MCF 10A (cell line): ENCODE measurements at regions not wholly inside any gene's neighbourhood (a gene's known extent, or its start where the extent isn't known, plus 50 kb on each side); places are given as distances from the start of the nearest gene placed in this dataset.

ENCODE experiments used
- BruUV-seq: library from RNA; stranded (reverse); fragments of 400-500 nt; replicated peaks from 2 replicates; lab custom pipeline; 2021; lab: Mats Ljungman, UMichigan
- CTCF ChIA-PET: fragments of 300-600 bp; sonication (Branson Sonifier 250); formaldehyde crosslinking; extraction: SDS; loops from one replicate; lab custom pipeline; 2021; ENCODE audit warnings: antibody characterized with exemption, inconsistent platforms; lab: Yijun Ruan, JAX
- POLR2A ChIA-PET: fragments of 300-600, 350-650 bp; sonication (Branson Sonifier 250); formaldehyde crosslinking; extraction: SDS; loops from one replicate; lab custom pipeline; 2020; ENCODE audit warnings: antibody characterized with exemption, inconsistent platforms; lab: Yijun Ruan, JAX
- DNase-seq: peaks from one replicate; pipeline ENCODE4 v3.0.0-alpha.2; 2018; ENCODE audit not compliant: unreplicated experiment
- H3K27ac Mint-ChIP-seq: one replicate; pipeline ENCODE4 v1.8.0; 2022; ENCODE audit warnings: mild to moderate bottlenecking, low read depth, mixed read lengths; ENCODE audit not compliant: unreplicated experiment
- H3K27me3 Mint-ChIP-seq: one replicate; pipeline ENCODE4 v1.8.0; 2022; ENCODE audit warnings: mixed read lengths; ENCODE audit not compliant: insufficient read depth, unreplicated experiment
- H3K36me3 Mint-ChIP-seq: one replicate; pipeline ENCODE4 v1.8.0; 2022; ENCODE audit warnings: mild to moderate bottlenecking, moderate library complexity, mixed read lengths; ENCODE audit not compliant: insufficient read depth, unreplicated experiment
- H3K4me1 Mint-ChIP-seq: one replicate; pipeline ENCODE4 v1.8.0; 2022; ENCODE audit warnings: mixed read lengths; ENCODE audit not compliant: insufficient read depth, unreplicated experiment
- H3K4me3 Mint-ChIP-seq: one replicate; pipeline ENCODE4 v1.8.0; 2022; ENCODE audit warnings: mild to moderate bottlenecking, moderate library complexity, mixed read lengths; ENCODE audit not compliant: unreplicated experiment
- H3K9me3 Mint-ChIP-seq: one replicate; pipeline ENCODE4 v1.8.0; 2022; ENCODE audit warnings: mixed read lengths; ENCODE audit not compliant: unreplicated experiment
- intact Hi-C: fragments of 100-400 bp; cut with micrococcal nuclease; formaldehyde crosslinking; loops from 2 replicates; pipeline ENCODE4 v1.14.1; 2022
- TF ChIP-seq, protein P1 (sequence below): fragments of 200-600 bp; IDR thresholded peaks from one replicate; pipeline ENCODE4 v1.8.0; 2022; ENCODE audit warnings: antibody characterized with exemption, mild to moderate bottlenecking; ENCODE audit not compliant: unreplicated experiment

DNA sequence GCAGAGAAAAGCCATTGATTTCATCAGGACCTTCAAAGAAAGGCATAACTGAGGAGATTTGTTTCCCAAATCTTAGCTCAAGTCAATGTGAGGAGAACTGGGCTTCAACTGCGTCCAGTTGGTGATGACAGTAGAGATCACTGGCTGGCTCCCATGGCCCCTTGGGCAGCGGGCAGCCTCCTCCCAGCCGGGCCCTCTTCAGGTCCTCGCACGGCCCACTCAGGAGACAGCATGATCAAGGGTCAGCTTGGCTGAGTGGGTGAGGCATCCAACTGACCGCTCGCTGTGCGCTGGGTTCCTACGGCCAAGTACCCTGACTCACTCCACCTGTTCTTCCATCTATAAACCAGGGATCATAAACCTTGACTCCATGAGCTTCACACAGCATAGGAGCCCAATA lies 274.0 kb downstream of the NSG2 start:
- TF ChIP-seq, protein P1, sequence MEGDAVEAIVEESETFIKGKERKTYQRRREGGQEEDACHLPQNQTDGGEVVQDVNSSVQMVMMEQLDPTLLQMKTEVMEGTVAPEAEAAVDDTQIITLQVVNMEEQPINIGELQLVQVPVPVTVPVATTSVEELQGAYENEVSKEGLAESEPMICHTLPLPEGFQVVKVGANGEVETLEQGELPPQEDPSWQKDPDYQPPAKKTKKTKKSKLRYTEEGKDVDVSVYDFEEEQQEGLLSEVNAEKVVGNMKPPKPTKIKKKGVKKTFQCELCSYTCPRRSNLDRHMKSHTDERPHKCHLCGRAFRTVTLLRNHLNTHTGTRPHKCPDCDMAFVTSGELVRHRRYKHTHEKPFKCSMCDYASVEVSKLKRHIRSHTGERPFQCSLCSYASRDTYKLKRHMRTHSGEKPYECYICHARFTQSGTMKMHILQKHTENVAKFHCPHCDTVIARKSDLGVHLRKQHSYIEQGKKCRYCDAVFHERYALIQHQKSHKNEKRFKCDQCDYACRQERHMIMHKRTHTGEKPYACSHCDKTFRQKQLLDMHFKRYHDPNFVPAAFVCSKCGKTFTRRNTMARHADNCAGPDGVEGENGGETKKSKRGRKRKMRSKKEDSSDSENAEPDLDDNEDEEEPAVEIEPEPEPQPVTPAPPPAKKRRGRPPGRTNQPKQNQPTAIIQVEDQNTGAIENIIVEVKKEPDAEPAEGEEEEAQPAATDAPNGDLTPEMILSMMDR = no peak
- Mint-ChIP-seq H3K36me3 (no peaks in the 10 kb centered on the region), H3K27me3 (peaks cover 77% of the 10 kb centered on the region), H3K4me3 (no peak overlapping the region), H3K27ac (no peak overlapping the region), H3K4me1 (peaks cover 7% of the 10 kb centered on the region), H3K9me3 (no peaks in the 10 kb centered on the region)
- CTCF ChIA-PET = interaction anchor here (0.7 to 20.8 kb wide), 8 partner anchors 10 to 670 kb away, joined by 3 to 588 read pairs (median 3); partner anchors contain the start of gene NSG2
- intact Hi-C loops = no loop called here
- no TSS peak for BruUV-seq
- no peak for DNase-seq
- POLR2A ChIA-PET = interaction anchor here (0.7 to 1.4 kb wide), 2 partner anchors 274 to 332 kb away, joined by 3 to 4 read pairs; partner anchors contain the start of gene NSG2

DNA sequence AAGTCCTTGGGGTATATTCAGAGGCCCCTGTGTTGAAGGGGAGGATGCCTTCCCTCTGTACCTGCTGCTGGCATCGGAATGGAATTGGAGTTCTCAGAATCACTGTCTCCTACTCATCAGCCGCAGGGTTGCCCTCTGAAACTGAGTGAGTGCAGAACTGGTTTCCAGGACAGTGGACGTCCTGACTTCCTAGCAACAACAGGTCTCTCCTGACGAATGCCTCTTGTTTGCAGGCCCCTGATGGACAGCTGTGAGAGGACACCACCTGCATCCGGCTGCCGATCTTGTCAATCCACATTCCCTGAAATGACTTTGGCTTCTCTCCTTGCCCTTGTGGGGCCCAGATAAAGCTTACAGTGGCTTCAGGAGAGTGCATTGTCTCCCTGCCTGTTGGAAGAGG lies 274.5 kb downstream of the NSG2 start:
- POLR2A ChIA-PET = interaction anchor here (0.7 to 1.4 kb wide), 2 partner anchors 275 to 331 kb away, joined by 3 to 4 read pairs; partner anchors contain the start of gene NSG2
- no TSS peak for BruUV-seq
- TF ChIP-seq, protein P1 = no peak
- Mint-ChIP-seq H3K27ac (no peak overlapping the region), H3K4me3 (no peak overlapping the region), H3K9me3 (no peaks in the 10 kb centered on the region), H3K4me1 (peaks cover 10% of the 10 kb centered on the region), H3K27me3 (peaks cover 77% of the 10 kb centered on the region), H3K36me3 (no peaks in the 10 kb centered on the region)
- no peak for DNase-seq
- CTCF ChIA-PET = interaction anchor here (0.6 to 20.8 kb wide), 6 partner anchors 8 to 1144 kb away, joined by 3 to 588 read pairs (median 8); partner anchors contain the start of gene NSG2
- intact Hi-C loops = no loop called here

DNA sequence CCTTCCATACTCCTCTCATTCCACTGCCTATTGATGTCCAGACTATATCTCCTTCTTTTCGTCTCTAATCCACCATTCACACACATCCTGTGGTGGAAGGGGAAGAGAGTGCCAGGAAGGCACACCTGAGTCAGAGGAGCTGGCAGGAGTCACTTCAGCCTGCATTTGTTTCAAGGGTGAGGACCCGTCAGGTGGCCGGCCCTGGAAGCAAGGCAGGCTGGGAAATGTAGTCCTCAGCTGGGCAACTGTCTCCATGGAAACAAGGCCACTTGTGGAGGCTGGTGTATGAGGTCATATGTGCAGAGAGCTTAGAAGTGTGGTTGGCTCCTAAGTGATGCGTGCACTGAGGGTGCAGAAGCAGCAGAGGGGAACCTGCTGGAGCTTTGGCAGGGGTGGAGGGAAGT lies 278.4 kb downstream of the NSG2 start:
- Mint-ChIP-seq H3K4me3 (no peak overlapping the region), H3K27me3 (peaks cover 62% of the 10 kb centered on the region), H3K4me1 (peaks cover 20% of the 10 kb centered on the region), H3K27ac (no peak overlapping the region), H3K36me3 (no peaks in the 10 kb centered on the region), H3K9me3 (peaks cover 3% of the 10 kb centered on the region)
- intact Hi-C loops = no loop called here
- ChIA-PET POLR2A (interaction anchor here (0.7 kb wide), 2 partner anchors 12 to 438 kb away, joined by 3 to 4 read pairs; no protein-coding TSS in a partner anchor), CTCF (interaction anchor here (0.5 to 5.0 kb wide), 10 partner anchors 12 to 1627 kb away, joined by 3 to 27 read pairs (median 4); partner anchors contain the start of gene NSG2)
- BruUV-seq = no TSS peak
- TF ChIP-seq, protein P1 = no peak
- peak; percentile 47 for DNase-seq

DNA sequence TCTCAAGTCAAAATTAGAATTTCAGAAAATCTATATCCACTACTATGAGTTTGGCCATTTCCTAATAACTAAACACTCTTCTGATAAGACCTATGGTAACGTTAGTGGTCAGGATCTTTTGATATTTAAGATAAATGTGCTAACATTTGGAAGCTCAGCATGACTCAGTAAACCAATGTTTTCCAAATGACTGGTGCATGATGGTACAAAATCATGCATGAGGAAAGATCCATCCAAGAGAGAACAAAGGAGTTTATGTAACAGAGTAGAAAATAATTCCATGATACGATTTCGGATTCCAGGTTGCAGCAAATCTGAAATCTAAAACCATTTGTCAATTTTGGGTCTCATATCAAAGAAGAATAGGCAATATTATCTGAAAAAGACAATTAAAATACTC lies 279.2 kb downstream of the NSG2 start:
- TF ChIP-seq, protein P1 = no peak
- DNase-seq = no peak
- BruUV-seq = no TSS peak
- Mint-ChIP-seq H3K27me3 (peaks cover 54% of the 10 kb centered on the region), H3K4me3 (no peak overlapping the region), H3K9me3 (peaks cover 6% of the 10 kb centered on the region), H3K4me1 (peaks cover 25% of the 10 kb centered on the region), H3K27ac (no peak overlapping the region), H3K36me3 (no peaks in the 10 kb centered on the region)
- ChIA-PET POLR2A (interaction anchor here (0.6 to 1.2 kb wide), 4 partner anchors 13 to 377 kb away, joined by 3 to 4 read pairs (median 4); no protein-coding TSS in a partner anchor), CTCF (interaction anchor here (0.6 to 5.0 kb wide), 9 partner anchors 13 to 725 kb away, joined by 3 to 27 read pairs (median 4); partner anchors contain the start of gene NSG2)
- intact Hi-C loops = no loop called here
